GM12874 (cell line): ENCODE measurements at regions not wholly inside any gene's neighbourhood (a gene's known extent, or its start where the extent isn't known, plus 50 kb on each side); places are given as distances from the start of the nearest gene placed in this dataset.

Experiments
- TF ChIP-seq, protein P1 (sequence below): IDR thresholded peaks from 2 replicates; pipeline ENCODE4 v1.5.1; 2011; ENCODE audit warnings: low read depth, mild to moderate bottlenecking, control low read depth, low read length, moderate library complexity; ENCODE audit not compliant: insufficient read depth

DNA sequence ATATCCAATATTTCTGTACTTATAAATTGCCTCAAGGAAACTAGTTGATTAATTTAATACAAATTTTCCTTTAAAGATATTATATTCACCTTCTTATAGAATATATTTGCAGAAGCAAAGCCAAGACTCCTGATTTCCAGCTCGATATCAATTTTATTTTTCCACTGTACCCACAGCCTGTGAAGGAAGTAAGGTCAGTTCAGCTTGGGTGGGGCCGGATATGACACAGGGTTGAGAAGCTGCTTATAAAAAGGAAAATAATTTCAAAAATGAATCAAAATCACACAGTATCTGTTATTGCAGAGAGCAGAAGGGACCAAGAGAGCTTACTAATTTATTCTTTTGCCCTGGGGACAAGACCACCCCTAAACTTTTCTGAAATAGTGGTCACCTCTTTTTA is 491.4 kb downstream of the TUSC7 start:
- TF ChIP-seq, protein P1, sequence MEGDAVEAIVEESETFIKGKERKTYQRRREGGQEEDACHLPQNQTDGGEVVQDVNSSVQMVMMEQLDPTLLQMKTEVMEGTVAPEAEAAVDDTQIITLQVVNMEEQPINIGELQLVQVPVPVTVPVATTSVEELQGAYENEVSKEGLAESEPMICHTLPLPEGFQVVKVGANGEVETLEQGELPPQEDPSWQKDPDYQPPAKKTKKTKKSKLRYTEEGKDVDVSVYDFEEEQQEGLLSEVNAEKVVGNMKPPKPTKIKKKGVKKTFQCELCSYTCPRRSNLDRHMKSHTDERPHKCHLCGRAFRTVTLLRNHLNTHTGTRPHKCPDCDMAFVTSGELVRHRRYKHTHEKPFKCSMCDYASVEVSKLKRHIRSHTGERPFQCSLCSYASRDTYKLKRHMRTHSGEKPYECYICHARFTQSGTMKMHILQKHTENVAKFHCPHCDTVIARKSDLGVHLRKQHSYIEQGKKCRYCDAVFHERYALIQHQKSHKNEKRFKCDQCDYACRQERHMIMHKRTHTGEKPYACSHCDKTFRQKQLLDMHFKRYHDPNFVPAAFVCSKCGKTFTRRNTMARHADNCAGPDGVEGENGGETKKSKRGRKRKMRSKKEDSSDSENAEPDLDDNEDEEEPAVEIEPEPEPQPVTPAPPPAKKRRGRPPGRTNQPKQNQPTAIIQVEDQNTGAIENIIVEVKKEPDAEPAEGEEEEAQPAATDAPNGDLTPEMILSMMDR: no peak

DNA sequence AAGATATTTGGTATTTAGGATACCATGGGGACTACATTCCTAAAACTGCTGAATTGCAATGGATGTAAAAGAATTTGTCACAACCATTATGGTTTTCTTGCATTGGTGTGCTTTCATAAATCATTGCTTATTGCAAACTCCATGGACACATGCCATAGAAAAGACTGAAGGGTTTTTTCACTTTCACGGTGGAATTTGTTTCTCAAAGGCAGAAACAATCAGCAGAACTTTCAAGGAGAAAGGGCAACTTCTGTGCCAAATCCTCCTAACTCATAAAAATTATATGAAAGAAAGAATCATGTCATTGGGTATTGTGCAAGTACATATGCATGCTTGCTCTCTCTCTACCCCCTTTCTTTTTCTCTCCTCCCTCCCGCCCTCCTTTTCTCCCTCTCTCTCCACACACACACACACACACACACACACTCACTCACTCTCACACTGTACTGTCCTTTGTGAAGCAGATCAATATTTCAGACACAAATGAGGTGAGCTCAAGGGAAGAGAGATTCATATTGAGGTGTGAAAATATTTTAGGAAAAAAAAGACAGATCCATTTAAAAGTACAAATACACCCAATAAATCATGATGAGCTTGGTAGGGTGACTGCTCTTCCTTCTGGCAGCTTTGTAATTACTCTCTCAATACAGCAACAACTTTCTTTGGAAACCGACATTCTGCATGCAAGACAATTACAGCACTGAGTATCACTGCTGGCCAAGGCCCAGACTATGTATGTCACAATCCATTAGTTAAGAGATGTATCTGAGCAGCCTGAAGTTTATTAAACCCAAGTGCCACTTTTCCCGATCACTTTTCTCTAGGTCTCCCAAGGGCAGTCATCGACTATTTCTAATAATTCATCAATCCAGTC is 492.6 kb downstream of the TUSC7 start:
- TF ChIP-seq, protein P1: no peak

DNA sequence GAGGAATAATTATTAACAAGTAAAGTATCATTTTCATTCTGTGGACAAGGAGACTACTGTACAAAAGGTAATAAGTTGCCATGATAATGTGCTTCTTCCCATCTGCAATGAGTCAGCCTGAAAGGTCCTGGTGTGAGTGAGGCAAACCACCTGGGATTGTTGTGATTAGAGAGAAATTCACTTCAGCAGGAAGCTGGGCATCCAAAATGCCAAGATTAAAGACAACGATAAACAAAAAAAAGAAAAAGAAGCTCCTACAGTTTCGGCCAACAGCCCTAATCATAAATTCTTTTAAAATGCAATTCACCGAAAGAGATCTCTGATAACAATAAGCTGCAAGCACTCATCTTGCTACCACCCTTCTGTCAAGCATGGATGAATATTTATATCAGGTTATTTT is 507.8 kb downstream of the TUSC7 start:
- TF ChIP-seq, protein P1: no peak

DNA sequence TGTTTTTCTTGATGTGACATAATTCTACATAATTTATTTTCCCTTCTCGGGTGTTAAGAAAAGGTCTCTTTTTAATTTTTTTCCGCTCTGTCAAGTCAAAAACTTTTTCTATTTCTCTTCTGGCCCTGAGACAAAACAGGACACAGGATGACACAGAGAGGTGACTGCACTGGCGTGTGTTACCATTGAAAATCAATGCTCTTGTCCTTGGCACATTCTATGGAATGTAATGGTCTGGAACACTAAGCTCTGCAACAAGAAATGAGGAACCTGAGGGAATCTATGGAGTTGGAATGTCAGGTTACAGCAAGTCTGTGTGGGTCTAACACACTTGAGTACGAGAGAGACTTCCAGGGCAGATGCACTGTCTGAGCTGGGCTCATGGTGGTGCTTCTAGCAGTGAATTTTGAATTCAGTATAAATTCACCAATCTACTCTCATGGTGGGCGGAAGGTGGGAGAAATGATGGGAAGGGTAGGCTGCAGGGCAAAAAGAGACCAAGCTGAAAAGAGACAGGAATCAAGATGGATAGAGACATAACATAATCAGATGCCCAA is 508.3 kb downstream of the TUSC7 start:
- TF ChIP-seq, protein P1: no peak

DNA sequence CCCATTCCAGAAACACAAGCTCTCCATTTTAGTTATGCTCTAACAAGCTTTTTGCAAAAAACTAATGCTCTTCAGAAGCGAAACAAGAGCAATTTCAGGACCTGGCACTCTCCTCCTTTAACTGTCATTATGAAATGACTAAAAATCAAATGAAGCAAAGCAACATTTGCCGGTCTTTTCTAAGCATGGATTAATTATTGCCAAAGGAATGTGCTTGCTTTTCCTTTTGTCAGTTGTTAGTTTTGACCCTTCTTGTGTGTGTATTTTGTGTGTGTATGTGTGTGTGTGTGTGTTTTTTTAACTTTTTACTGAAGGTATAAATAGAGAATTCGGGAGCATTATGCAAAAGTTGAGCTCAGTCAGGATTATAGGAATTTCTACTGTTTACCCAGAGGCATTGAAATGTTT is 509.1 kb downstream of the TUSC7 start:
- TF ChIP-seq, protein P1: no peak

DNA sequence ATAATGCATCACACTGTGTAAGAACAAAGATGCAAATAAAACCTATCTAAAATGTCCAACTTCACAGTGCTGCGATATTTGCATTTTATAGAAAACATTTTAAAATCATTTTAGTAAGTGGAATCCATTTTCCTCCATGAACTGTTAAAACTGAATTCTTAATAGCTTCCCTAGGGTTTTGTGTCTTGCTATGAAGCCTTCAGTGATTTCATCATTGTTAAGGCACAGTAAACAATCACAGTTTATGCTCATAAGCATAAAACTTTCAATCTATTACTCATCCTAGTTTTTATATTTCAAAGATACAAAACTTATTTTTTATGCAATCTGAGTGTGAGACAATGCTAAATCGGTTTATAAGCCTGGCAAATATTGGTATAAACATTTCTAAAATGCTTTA is 509.7 kb downstream of the TUSC7 start:
- TF ChIP-seq, protein P1: no peak

DNA sequence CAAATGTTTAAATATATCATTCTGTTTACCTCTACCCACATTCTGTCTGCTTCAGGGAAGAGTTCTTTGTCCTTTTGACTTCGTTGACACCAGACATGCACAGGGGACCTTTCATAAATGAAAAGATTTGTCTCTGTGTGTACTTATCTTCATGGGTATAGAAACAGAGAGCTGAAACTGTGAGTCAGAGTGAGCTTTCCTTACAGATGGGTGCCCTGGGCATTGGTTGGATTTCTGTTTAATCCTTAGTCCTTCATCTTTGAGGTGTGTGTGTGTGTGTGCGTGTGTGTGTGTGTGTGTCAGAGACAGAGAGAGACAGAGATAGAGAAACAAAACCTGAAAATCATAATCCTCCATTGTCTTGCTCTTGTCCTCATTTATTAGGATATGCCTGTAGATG is 517.4 kb downstream of the TUSC7 start:
- TF ChIP-seq, protein P1: no peak
